Parathyroid adenoma (tissue), 2 donors: ENCODE measurements at regions not wholly inside any gene's neighbourhood (a gene's known extent, or its start where the extent isn't known, plus 50 kb on each side); places are given as distances from the start of the nearest gene placed in this dataset.

ENCODE experiments used
- H2AFZ ChIP-seq: fragments of 300-600 bp; sonication (generic); one replicate; pipeline ENCODE4 v1.7.0; 2017; ENCODE audit warnings: antibody characterized with exemption, mild to moderate bottlenecking
- H3K27ac ChIP-seq: fragments of 300-600 bp; sonication (generic); one replicate; pipeline ENCODE4 v1.7.0; 2017
- H3K27me3 ChIP-seq: fragments of 300-600 bp; sonication (generic); one replicate; pipeline ENCODE4 v1.7.0; 2017; ENCODE audit warnings: low read length; ENCODE audit not compliant: control insufficient read depth, insufficient read depth
- H3K36me3 ChIP-seq: fragments of 300-600 bp; sonication (generic); one replicate; pipeline ENCODE4 v1.7.0; 2017; ENCODE audit warnings: low read length; ENCODE audit not compliant: control insufficient read depth, insufficient read depth
- H3K4me1 ChIP-seq: fragments of 300-600 bp; sonication (generic); one replicate; pipeline ENCODE4 v1.7.0; 2017; ENCODE audit warnings: control low read depth
- H3K4me2 ChIP-seq: fragments of 300-600 bp; sonication (generic); one replicate; pipeline ENCODE4 v1.7.0; 2017; ENCODE audit warnings: low read length
- H3K4me3 ChIP-seq: fragments of 300-600 bp; sonication (generic); one replicate; pipeline ENCODE4 v1.7.0; 2017; ENCODE audit warnings: low read depth, low read length
- H3K79me2 ChIP-seq: fragments of 300-600 bp; sonication (generic); one replicate; pipeline ENCODE4 v1.7.0; 2017; ENCODE audit warnings: control low read depth
- H3K9ac ChIP-seq: fragments of 300-600 bp; sonication (generic); one replicate; pipeline ENCODE4 v1.7.0; 2017; ENCODE audit warnings: mild to moderate bottlenecking
- H3K9me3 ChIP-seq: fragments of 300-600 bp; sonication (generic); one replicate; pipeline ENCODE4 v1.7.0; 2017; ENCODE audit warnings: low read length; ENCODE audit not compliant: control insufficient read depth
- TF ChIP-seq, protein P1 (sequence below): fragments of 300-600 bp; sonication (generic); IDR thresholded peaks from one replicate; pipeline ENCODE4 v1.7.0; 2017; ENCODE audit warnings: antibody characterized with exemption, mild to moderate bottlenecking
- donor health status: primary hyperparathyroidism.

GRCh38 chr19:29315556-29316190 is 102.7 kb upstream of the UQCRFS1 start:
- H2AFZ ChIP-seq = no peak overlapping the region

DNA sequence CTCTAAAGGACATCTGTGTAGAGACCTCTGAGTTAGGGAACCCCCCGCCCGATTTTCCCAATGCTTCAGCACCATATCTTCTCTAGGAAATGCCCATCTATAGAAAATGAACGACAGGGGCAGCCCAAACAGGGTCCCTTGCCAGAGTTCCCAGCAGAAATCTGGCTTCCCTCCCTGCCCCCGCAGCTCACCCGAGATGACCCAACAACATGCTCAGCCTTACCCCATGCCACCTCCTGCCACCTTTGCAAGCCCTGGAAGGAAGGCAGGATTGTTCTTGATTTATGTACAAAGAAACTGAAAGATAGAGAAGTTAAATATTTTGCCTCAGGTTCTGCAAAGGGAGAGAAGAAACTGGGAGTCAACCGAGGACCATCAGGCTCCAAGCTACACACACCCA is 105.6 kb upstream of the UQCRFS1 start:
- Histone ChIP-seq H3K27me3 (no peaks in the 10 kb centered on the region), H3K4me2 (no peak overlapping the region), H3K36me3 (no peaks in the 10 kb centered on the region), H2AFZ (no peak overlapping the region), H3K4me1 (no peaks in the 10 kb centered on the region), H3K79me2 (no peaks in the 10 kb centered on the region), H3K27ac (no peak overlapping the region), H3K9ac (no peak overlapping the region), H3K9me3 (no peaks in the 10 kb centered on the region), H3K4me3 (no peak overlapping the region)
- TF ChIP-seq, protein P1, sequence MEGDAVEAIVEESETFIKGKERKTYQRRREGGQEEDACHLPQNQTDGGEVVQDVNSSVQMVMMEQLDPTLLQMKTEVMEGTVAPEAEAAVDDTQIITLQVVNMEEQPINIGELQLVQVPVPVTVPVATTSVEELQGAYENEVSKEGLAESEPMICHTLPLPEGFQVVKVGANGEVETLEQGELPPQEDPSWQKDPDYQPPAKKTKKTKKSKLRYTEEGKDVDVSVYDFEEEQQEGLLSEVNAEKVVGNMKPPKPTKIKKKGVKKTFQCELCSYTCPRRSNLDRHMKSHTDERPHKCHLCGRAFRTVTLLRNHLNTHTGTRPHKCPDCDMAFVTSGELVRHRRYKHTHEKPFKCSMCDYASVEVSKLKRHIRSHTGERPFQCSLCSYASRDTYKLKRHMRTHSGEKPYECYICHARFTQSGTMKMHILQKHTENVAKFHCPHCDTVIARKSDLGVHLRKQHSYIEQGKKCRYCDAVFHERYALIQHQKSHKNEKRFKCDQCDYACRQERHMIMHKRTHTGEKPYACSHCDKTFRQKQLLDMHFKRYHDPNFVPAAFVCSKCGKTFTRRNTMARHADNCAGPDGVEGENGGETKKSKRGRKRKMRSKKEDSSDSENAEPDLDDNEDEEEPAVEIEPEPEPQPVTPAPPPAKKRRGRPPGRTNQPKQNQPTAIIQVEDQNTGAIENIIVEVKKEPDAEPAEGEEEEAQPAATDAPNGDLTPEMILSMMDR = no peak

More at GRCh38 chr19:29315556-29316190, 102.7 kb upstream of the UQCRFS1 start:
- Histone ChIP-seq H3K27ac (no peak overlapping the region), H3K9ac (no peak overlapping the region), H3K4me1 (no peaks in the 10 kb centered on the region), H3K9me3 (no peaks in the 10 kb centered on the region), H3K4me3 (no peak overlapping the region), H3K79me2 (no peaks in the 10 kb centered on the region), H3K36me3 (no peaks in the 10 kb centered on the region), H3K27me3 (no peaks in the 10 kb centered on the region), H3K4me2 (no peak overlapping the region)
- TF ChIP-seq, protein P1 = no peak

DNA sequence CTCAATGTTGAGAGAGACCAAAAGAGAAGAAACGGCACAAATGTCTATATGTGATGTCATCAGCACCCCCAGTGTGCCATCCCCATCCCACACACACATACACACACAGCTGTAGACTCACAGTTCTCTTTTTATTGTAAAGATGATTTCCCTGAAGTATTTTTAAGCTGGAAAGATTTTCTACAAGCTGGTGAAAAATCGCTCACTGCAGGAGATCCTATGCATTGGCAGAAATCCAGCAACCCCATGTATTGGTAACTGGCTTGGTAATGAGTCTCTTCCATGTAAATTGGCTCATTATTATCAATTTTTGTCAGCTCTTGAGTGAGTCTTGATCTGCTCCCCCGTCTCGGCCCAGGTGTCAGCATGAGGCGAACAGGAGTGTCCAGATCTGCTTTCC is 107.1 kb upstream of the UQCRFS1 start:
- H3K4me1 ChIP-seq = no peaks in the 10 kb centered on the region
- H3K9me3 ChIP-seq = no peaks in the 10 kb centered on the region
- no peaks in the 10 kb centered on the region for H3K79me2 ChIP-seq
- H3K36me3 ChIP-seq = no peaks in the 10 kb centered on the region
- TF ChIP-seq, protein P1 = no peak
- no peak overlapping the region for H3K27ac ChIP-seq
- no peak overlapping the region for H3K4me2 ChIP-seq
- H2AFZ ChIP-seq = no peak overlapping the region
- H3K27me3 ChIP-seq = no peaks in the 10 kb centered on the region
- H3K4me3 ChIP-seq = no peak overlapping the region
- no peak overlapping the region for H3K9ac ChIP-seq

DNA sequence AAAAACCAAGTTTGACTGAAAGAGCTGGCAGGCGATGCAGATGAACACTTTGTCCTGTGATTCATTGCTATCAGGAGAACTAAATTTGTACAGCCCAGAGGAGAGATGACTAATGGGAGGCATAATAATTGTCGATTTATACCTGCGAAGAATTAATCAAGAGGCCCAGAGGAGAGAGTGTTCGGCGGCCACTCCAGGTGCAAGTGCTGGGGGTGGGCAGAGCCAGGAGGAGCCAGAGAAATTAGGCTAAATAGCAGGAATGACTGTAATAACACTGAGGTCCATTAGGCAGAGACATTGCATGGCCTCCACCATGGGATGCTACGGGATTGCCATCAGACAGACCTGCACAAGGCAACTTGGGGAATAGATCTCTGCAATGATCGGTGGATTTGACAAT is 107.7 kb upstream of the UQCRFS1 start:
- H3K9me3 ChIP-seq = no peaks in the 10 kb centered on the region
- H3K4me2 ChIP-seq = no peak overlapping the region
- no peaks in the 10 kb centered on the region for H3K36me3 ChIP-seq
- H3K9ac ChIP-seq = no peak overlapping the region
- no peaks in the 10 kb centered on the region for H3K27me3 ChIP-seq
- H3K27ac ChIP-seq = no peak overlapping the region
- no peaks in the 10 kb centered on the region for H3K4me1 ChIP-seq
- no peaks in the 10 kb centered on the region for H3K79me2 ChIP-seq
- no peak overlapping the region for H2AFZ ChIP-seq
- H3K4me3 ChIP-seq = no peak overlapping the region
- TF ChIP-seq, protein P1 = no peak

GRCh38 chr19:29321116-29321515 is 108.2 kb upstream of the UQCRFS1 start:
- H3K4me1 ChIP-seq = no peaks in the 10 kb centered on the region
- no peak overlapping the region for H3K27ac ChIP-seq
- no peaks in the 10 kb centered on the region for H3K9me3 ChIP-seq
- no peaks in the 10 kb centered on the region for H3K36me3 ChIP-seq
- TF ChIP-seq, protein P1 = no peak
- no peak overlapping the region for H2AFZ ChIP-seq
- H3K4me2 ChIP-seq = no peak overlapping the region
- no peaks in the 10 kb centered on the region for H3K79me2 ChIP-seq
- no peaks in the 10 kb centered on the region for H3K27me3 ChIP-seq
- no peak overlapping the region for H3K4me3 ChIP-seq
- no peak overlapping the region for H3K9ac ChIP-seq
